SK-N-SH (cell line): ENCODE measurements at regions not wholly inside any gene's neighbourhood (a gene's known extent, or its start where the extent isn't known, plus 50 kb on each side); places are given as distances from the start of the nearest gene placed in this dataset.

Experiments
- CTCF ChIA-PET: fragments of 300-600, 350-600 bp; formaldehyde crosslinking; extraction: SDS; loops from one replicate; lab custom pipeline; 2021; lab: Yijun Ruan, JAX
- POLR2A ChIA-PET: fragments of 350-600 bp; sonication (Branson Sonifier 250); formaldehyde crosslinking; extraction: SDS; loops from one replicate; lab custom pipeline; 2020; ENCODE audit warnings: antibody characterized with exemption, inconsistent platforms; lab: Yijun Ruan, JAX
- DNase-seq: peaks from one replicate; pipeline ENCODE4 v3.0.0; 2012
- H2AFZ ChIP-seq: fragments of 200-600 bp; sonication (generic); 2 replicates; pipeline ENCODE4 v1.8.1; 2016; ENCODE audit warnings: antibody characterized with exemption, mild to moderate bottlenecking, low read depth
- H3F3A ChIP-seq: fragments of 200-600 bp; sonication (generic); replicated peaks from 2 replicates; pipeline ENCODE3; 2016; ENCODE audit warnings: antibody characterized with exemption, mild to moderate bottlenecking; ENCODE audit not compliant: insufficient read depth
- H3K27ac ChIP-seq, 2 experiments: fragments of 200-500 bp in 1 of 2; fragments of 200-600 bp in 1 of 2; sonication (Bioruptor generic) in 1 of 2; sonication (generic), shearing (Covaris generic) in 1 of 2; 2 replicates each; pipeline versions ENCODE4 v1.5.1 to v1.6.1; 2014 to 2016; ENCODE audit warnings: low read depth in 2 of 2, inconsistent platforms in 1 of 2, low read length in 1 of 2, mild to moderate bottlenecking in 1 of 2, mixed read lengths in 1 of 2
- H3K27me3 ChIP-seq: fragments of 200-600 bp; sonication (generic), shearing (Covaris generic); 2 replicates; pipeline ENCODE4 v1.6.1; 2016; ENCODE audit warnings: mixed run types; ENCODE audit not compliant: insufficient read depth
- H3K36me3 ChIP-seq, 2 experiments: fragments of 200-500 bp in 1 of 2; fragments of 200-600 bp in 1 of 2; sonication (Bioruptor generic) in 1 of 2; sonication (generic) in 1 of 2; replicated peaks in 1 of 2; 2 replicates each; pipeline versions ENCODE3 to v1.5.1; 2014 to 2016; ENCODE audit warnings: low read length in 1 of 2, mild to moderate bottlenecking in 1 of 2; ENCODE audit not compliant: insufficient read depth in 2 of 2, control insufficient read depth in 1 of 2
- H3K4me1 ChIP-seq, 2 experiments: fragments of 200-500 bp in 1 of 2; fragments of 200-600 bp in 1 of 2; sonication (Bioruptor generic) in 1 of 2; sonication (generic), shearing (Covaris generic) in 1 of 2; 2 replicates each; pipeline versions ENCODE4 v1.5.1 to v1.6.1; 2014 to 2016; ENCODE audit warnings: low read depth in 1 of 2, low read length in 1 of 2, mixed run types in 1 of 2; ENCODE audit not compliant: insufficient read depth in 2 of 2, control insufficient read depth in 1 of 2
- H3K4me2 ChIP-seq: fragments of 200-600 bp; sonication (generic), shearing (Covaris generic); 2 replicates; pipeline ENCODE4 v1.6.1; 2017; ENCODE audit warnings: mixed run types
- H3K4me3 ChIP-seq, 2 experiments: fragments of 200-500 bp in 1 of 2; fragments of 200-600 bp in 1 of 2; sonication (Bioruptor generic) in 1 of 2; sonication (generic), shearing (Covaris generic) in 1 of 2; 2 replicates each; pipeline versions ENCODE4 v1.5.1 to v1.8.1; 2014 to 2016; ENCODE audit warnings: low read depth in 2 of 2, inconsistent platforms in 1 of 2, low read length in 1 of 2, mild to moderate bottlenecking in 1 of 2, mixed read lengths in 1 of 2, moderate library complexity in 1 of 2
- H3K79me2 ChIP-seq: fragments of 200-600 bp; sonication (generic); 2 replicates; pipeline ENCODE4 v1.8.1; 2017; ENCODE audit warnings: mild to moderate bottlenecking; ENCODE audit not compliant: insufficient read depth
- H3K9ac ChIP-seq: fragments of 200-600 bp; sonication (generic); 2 replicates; pipeline ENCODE4 v1.6.1; 2017; ENCODE audit warnings: mixed run types
- H3K9me2 ChIP-seq: fragments of 200-600 bp; sonication (generic); 2 replicates; pipeline ENCODE4 v1.6.1; 2017; ENCODE audit warnings: mixed run types
- H3K9me3 ChIP-seq: fragments of 200-600 bp; sonication (generic); 2 replicates; pipeline ENCODE4 v1.6.1; 2017; ENCODE audit warnings: mixed run types, mild to moderate bottlenecking, moderate library complexity
- H4K20me1 ChIP-seq: fragments of 200-600 bp; sonication (generic); 2 replicates; pipeline ENCODE4 v1.6.1; 2017; ENCODE audit warnings: mild to moderate bottlenecking, mixed run types; ENCODE audit not compliant: insufficient read depth
- CHD2 ChIP-seq: fragments of 150-350 bp; IDR thresholded peaks from 2 replicates; pipeline ENCODE4 v1.6.1; 2018; ENCODE audit warnings: low read length; ENCODE audit not compliant: partially characterized antibody
- ELF1 ChIP-seq: IDR thresholded peaks from 2 replicates; pipeline ENCODE4 v1.4.0; 2012
- EP300 ChIP-seq, 2 experiments: IDR thresholded peaks; 2 replicates each; pipeline versions ENCODE4 v1.4.0 to v1.6.1; 2012; ENCODE audit warnings: borderline replicate concordance in 1 of 2, low read depth in 1 of 2, low read length in 1 of 2
- FOSL2 ChIP-seq: IDR thresholded peaks from 2 replicates; pipeline ENCODE4 v1.4.0; 2012; ENCODE audit warnings: low read depth, mild to moderate bottlenecking, moderate library complexity, borderline replicate concordance
- FOXJ3 ChIP-seq: sonication (generic); formaldehyde crosslinking; IDR thresholded peaks from 2 replicates; pipeline ENCODE4 v1.5.1; 2020; ENCODE audit warnings: mild to moderate bottlenecking, missing genetic modification reagents
- FOXM1 ChIP-seq: IDR thresholded peaks from 2 replicates; pipeline ENCODE4 v1.4.0; 2012; ENCODE audit warnings: low read depth, mild to moderate bottlenecking
- GABPA ChIP-seq: IDR thresholded peaks from 2 replicates; pipeline ENCODE4 v1.4.0; 2012; ENCODE audit warnings: low read depth, mild to moderate bottlenecking
- JUND ChIP-seq: IDR thresholded peaks from 2 replicates; pipeline ENCODE4 v1.4.0; 2012
- MXI1 ChIP-seq: IDR thresholded peaks from 2 replicates; pipeline ENCODE4 v1.6.1; 2012; ENCODE audit warnings: mild to moderate bottlenecking, low read depth, low read length, improper control_type of control experiment
- NFIC ChIP-seq: IDR thresholded peaks from 2 replicates; pipeline ENCODE4 v1.4.0; 2012; ENCODE audit warnings: borderline replicate concordance
- NRF1 ChIP-seq: IDR thresholded peaks from 2 replicates; pipeline ENCODE4 v1.6.1; 2012; ENCODE audit warnings: low read depth, mild to moderate bottlenecking, low read length
- RAD21 ChIP-seq: IDR thresholded peaks from 2 replicates; pipeline ENCODE4 v1.6.1; 2012; ENCODE audit warnings: mild to moderate bottlenecking, low read length
- RFX5 ChIP-seq: IDR thresholded peaks from 2 replicates; pipeline ENCODE4 v1.6.1; 2012; ENCODE audit warnings: mild to moderate bottlenecking, improper control_type of control experiment, low read length
- SMC3 ChIP-seq: IDR thresholded peaks from 2 replicates; pipeline ENCODE4 v1.6.1; 2012; ENCODE audit warnings: low read depth, low read length, improper control_type of control experiment
- TAF1 ChIP-seq: IDR thresholded peaks from 2 replicates; pipeline ENCODE4 v1.6.1; 2012; ENCODE audit warnings: low read depth, mild to moderate bottlenecking, low read length, moderate library complexity, borderline replicate concordance
- TCF12 ChIP-seq: IDR thresholded peaks from 2 replicates; pipeline ENCODE4 v1.4.0; 2012
- YY1 ChIP-seq: IDR thresholded peaks from 2 replicates; pipeline ENCODE4 v1.4.0; 2012; ENCODE audit warnings: low read depth, mild to moderate bottlenecking
- WGBS: methylation state at CpG from one replicate; pipeline ENCODE4 v1.1.6; 2017; ENCODE audit warnings: low lambda C conversion rate; 5-methylcytosine and 5-hydroxymethylcytosine counted together
- TF ChIP-seq, protein P1 (sequence below): fragments of 150-350 bp; IDR thresholded peaks from 2 replicates; pipeline ENCODE4 v1.6.1; 2016; ENCODE audit warnings: mild to moderate bottlenecking, low read depth, low read length
- TF ChIP-seq, protein P2 (sequence below): IDR thresholded peaks from 2 replicates; pipeline ENCODE4 v1.4.0; 2012; ENCODE audit warnings: low read depth, borderline replicate concordance
- TF ChIP-seq, protein P3 (sequence below): IDR thresholded peaks from 2 replicates; pipeline ENCODE4 v1.4.0; 2012; ENCODE audit warnings: low read depth
- TF ChIP-seq, protein P4 (sequence below): IDR thresholded peaks from 2 replicates; pipeline ENCODE4 v1.4.0; 2012; ENCODE audit warnings: low read depth, borderline replicate concordance

DNA sequence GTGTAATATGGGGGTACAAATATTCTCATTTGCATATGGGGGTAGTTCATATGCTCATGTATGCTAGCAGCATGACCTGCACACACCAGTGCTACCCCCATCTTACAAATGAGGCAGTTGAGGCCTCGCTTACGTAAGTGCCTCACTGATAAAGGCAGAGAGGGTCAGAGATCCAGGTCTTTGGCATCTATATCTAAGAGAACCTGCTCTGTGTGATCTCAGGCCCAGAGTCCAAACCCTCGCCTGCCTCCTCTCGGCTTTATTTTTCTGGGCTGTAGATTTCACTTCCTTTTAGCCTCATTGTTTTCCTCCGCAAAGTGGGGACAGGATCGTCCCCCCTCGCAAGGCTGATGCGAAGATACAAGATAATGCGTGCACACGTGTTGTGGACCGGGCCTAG, 325.2 kb downstream of the MN1 start (continued):
- TF ChIP-seq, protein P1, sequence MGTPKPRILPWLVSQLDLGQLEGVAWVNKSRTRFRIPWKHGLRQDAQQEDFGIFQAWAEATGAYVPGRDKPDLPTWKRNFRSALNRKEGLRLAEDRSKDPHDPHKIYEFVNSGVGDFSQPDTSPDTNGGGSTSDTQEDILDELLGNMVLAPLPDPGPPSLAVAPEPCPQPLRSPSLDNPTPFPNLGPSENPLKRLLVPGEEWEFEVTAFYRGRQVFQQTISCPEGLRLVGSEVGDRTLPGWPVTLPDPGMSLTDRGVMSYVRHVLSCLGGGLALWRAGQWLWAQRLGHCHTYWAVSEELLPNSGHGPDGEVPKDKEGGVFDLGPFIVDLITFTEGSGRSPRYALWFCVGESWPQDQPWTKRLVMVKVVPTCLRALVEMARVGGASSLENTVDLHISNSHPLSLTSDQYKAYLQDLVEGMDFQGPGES: no peak
- no peak for TF ChIP-seq RFX5
- no peak for TF ChIP-seq MXI1
- TF ChIP-seq RAD21: no peak
- no peak for TF ChIP-seq FOXM1
- no peak for TF ChIP-seq CHD2

DNA sequence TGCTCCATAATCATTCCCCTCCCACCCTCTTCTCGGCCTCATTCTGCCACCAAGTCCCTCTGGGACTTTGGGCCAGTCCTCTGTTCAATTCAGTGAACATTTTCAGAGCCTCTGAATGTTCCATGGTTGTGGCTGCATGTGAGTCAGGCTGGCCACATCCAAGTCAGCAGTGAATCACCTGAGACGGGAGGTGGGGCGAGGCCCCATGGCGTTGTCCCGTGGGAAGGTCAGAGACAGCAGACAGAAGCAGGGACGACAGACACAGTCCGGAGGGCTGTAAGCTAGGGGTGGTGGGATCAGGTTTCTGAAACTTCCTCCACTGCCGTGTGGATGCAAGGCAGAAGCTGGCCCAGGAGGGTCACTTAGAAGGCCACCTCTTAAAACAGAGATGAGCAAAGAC, 324.8 kb downstream of the MN1 start:
- Histone ChIP-seq H2AFZ (peak overlapping the region; percentile 24; the same call in 1 of the 2 replicates), H3K9me2 (no peaks in the 10 kb centered on the region), H3K4me2 (peak overlapping the region; percentile 57; the same call in 1 of the 2 replicates), H4K20me1 (no peaks in the 10 kb centered on the region), H3K4me1 (peaks cover 0 to 29% of the 10 kb centered on the region in 2 experiments; a peak in 3 of 4 replicates), H3K9ac (peak overlapping the region; percentile 33; the same call in 1 of the 2 replicates), H3K27me3 (no peaks in the 10 kb centered on the region), H3K36me3 (no peaks in the 10 kb centered on the region), H3K79me2 (no peaks in the 10 kb centered on the region), H3K9me3 (no peaks in the 10 kb centered on the region), H3K4me3 (no peak overlapping the region), H3F3A (peaks cover 5% of the 10 kb centered on the region), H3K27ac (peak overlapping the region in 1 of 2 experiments; percentile 46; a peak in 2 of 4 replicates)
- TF ChIP-seq FOSL2 (peak; percentile 81), EP300 (IDR thresholded peaks at IDR 0.05; ENCODE audit: borderline replicate concordance in 1 of 2, low read depth in 1 of 2, low read length in 1 of 2) (peak in 1 of 2 experiments; percentile 53; a peak in 1 of 4 replicates), NRF1 (no peak), NFIC (no peak), JUND (peak; percentile 64), TCF12 (peak; percentile 48; the same call in 1 of the 2 replicates), RFX5 (no peak)
- TF ChIP-seq, protein P2, sequence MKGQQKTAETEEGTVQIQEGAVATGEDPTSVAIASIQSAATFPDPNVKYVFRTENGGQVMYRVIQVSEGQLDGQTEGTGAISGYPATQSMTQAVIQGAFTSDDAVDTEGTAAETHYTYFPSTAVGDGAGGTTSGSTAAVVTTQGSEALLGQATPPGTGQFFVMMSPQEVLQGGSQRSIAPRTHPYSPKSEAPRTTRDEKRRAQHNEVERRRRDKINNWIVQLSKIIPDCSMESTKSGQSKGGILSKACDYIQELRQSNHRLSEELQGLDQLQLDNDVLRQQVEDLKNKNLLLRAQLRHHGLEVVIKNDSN: no peak
- TF ChIP-seq, protein P3, sequence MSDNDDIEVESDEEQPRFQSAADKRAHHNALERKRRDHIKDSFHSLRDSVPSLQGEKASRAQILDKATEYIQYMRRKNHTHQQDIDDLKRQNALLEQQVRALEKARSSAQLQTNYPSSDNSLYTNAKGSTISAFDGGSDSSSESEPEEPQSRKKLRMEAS: peak; percentile 65
- ChIA-PET POLR2A (no interaction called here), CTCF (no interaction called here)
- WGBS: 38% methylated on average over 8 of the region's 8 CpGs
- no peak for DNase-seq

DNA sequence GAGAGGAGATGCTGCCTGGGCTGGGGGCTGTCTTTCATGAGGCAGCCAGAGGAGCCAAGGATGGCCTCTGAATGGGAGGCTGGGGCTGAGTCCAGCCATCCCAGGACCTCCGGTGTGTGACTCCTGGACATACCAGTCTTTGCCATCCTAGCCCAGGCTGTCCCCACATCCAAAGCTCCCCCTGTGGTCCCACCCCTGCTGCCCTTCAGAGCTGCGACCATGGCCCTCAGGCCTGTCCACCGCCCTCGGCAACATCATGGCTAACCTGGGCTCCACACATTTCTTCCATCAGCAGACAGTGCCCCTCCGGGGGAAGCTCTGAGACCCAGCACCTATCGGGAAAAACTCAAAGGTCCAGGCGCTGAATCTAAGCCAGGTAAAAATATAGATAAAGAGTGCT, 324.4 kb downstream of the MN1 start:
- Histone ChIP-seq H4K20me1 (no peaks in the 10 kb centered on the region), H3K36me3 (no peaks in the 10 kb centered on the region), H3K4me1 (peaks cover 0 to 29% of the 10 kb centered on the region in 2 experiments; a peak in 3 of 4 replicates), H3F3A (peaks cover 5% of the 10 kb centered on the region), H3K4me3 (no peak overlapping the region), H3K27ac (no peak overlapping the region), H3K4me2 (no peak overlapping the region), H3K9me2 (no peaks in the 10 kb centered on the region), H3K9me3 (no peaks in the 10 kb centered on the region), H3K9ac (peak overlapping the region; percentile 33; the same call in 1 of the 2 replicates), H2AFZ (no peak overlapping the region), H3K27me3 (no peaks in the 10 kb centered on the region), H3K79me2 (no peaks in the 10 kb centered on the region)
- POLR2A ChIA-PET: no interaction called here
- CTCF ChIA-PET: no interaction called here
- no peak for DNase-seq
- 100% methylated on average over 6 of the region's 7 CpGs for WGBS
- TF ChIP-seq, protein P1: no peak
- no peak for TF ChIP-seq GABPA
- TF ChIP-seq JUND: no peak
- TF ChIP-seq FOXJ3: no peak
- TF ChIP-seq, protein P4, sequence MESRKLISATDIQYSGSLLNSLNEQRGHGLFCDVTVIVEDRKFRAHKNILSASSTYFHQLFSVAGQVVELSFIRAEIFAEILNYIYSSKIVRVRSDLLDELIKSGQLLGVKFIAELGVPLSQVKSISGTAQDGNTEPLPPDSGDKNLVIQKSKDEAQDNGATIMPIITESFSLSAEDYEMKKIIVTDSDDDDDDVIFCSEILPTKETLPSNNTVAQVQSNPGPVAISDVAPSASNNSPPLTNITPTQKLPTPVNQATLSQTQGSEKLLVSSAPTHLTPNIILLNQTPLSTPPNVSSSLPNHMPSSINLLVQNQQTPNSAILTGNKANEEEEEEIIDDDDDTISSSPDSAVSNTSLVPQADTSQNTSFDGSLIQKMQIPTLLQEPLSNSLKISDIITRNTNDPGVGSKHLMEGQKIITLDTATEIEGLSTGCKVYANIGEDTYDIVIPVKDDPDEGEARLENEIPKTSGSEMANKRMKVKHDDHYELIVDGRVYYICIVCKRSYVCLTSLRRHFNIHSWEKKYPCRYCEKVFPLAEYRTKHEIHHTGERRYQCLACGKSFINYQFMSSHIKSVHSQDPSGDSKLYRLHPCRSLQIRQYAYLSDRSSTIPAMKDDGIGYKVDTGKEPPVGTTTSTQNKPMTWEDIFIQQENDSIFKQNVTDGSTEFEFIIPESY: no peak
- no peak for TF ChIP-seq ELF1
- no peak for TF ChIP-seq NRF1
- TF ChIP-seq FOXM1: no peak
- no peak for TF ChIP-seq TCF12
- no peak for TF ChIP-seq MXI1
- TF ChIP-seq TAF1: no peak
- TF ChIP-seq SMC3: no peak
- TF ChIP-seq EP300 (IDR thresholded peaks at IDR 0.05; ENCODE audit: borderline replicate concordance in 1 of 2, low read depth in 1 of 2, low read length in 1 of 2): no peak
- no peak for TF ChIP-seq CHD2
- TF ChIP-seq YY1: no peak
- no peak for TF ChIP-seq FOSL2
